T-cell (primary cell): ENCODE measurements at regions not wholly inside any gene's neighbourhood (a gene's known extent, or its start where the extent isn't known, plus 50 kb on each side); places are given as distances from the start of the nearest gene placed in this dataset.

Source experiments
- ATAC-seq, 4 experiments: fragments of 200-7000 bp in 3 of 4; fragments of 150-1000 bp in 1 of 4; cut with Tn5 transposase; replicated peaks in 1 of 4; 1 replicate in 3 of 4; 2 replicates in 1 of 4; pipeline ENCODE4 v1.10.0; 2021; ENCODE audit warnings: moderate library complexity in 3 of 4, mild to moderate bottlenecking in 2 of 4, moderate number of reproducible peaks in 1 of 4
- CTCF ChIA-PET, 2 donors: fragments of 300-600 bp; sonication (Branson Sonifier 250); formaldehyde crosslinking; loops; one replicate each; lab custom pipeline; 2022; ENCODE audit warnings: antibody characterized with exemption in 2 of 2; lab: Charles Lee
- POLR2A ChIA-PET, 2 donors: fragments of 300-600 bp; sonication (Branson Sonifier 250); formaldehyde crosslinking; loops; one replicate each; lab custom pipeline; 2022; ENCODE audit warnings: antibody characterized with exemption in 2 of 2; lab: Charles Lee
- DNase-seq, 35 experiments: peaks; one replicate each; pipeline versions ENCODE4 v3.0.0 to v3.0.0-alpha.2; 2013 to 2023
- H3K27ac ChIP-seq: one replicate; pipeline ENCODE4 v1.5.1; 2013; ENCODE audit warnings: low read length
- H3K27me3 ChIP-seq, 2 experiments: replicated peaks in 1 of 2; 1 replicate in 1 of 2; 2 replicates in 1 of 2; pipeline versions ENCODE4 v1.6.1 to v1.7.0; 2013; ENCODE audit warnings: low read length in 1 of 2, mixed read lengths in 1 of 2; ENCODE audit not compliant: control insufficient read depth in 2 of 2, insufficient read depth in 2 of 2; ENCODE audit errors: extremely low read depth in 1 of 2
- H3K36me3 ChIP-seq, 2 donors: 1 replicate in 1 of 2; 2 replicates in 1 of 2; pipeline versions ENCODE4 v1.6.1 to v1.7.0; 2013; ENCODE audit warnings: low read length in 1 of 2; ENCODE audit not compliant: control insufficient read depth in 2 of 2, insufficient read depth in 1 of 2; ENCODE audit errors: extremely low read depth in 1 of 2
- H3K4me1 ChIP-seq, 2 experiments: 1 replicate in 1 of 2; 2 replicates in 1 of 2; pipeline versions ENCODE4 v1.6.1 to v1.7.0; 2013; ENCODE audit warnings: low read length in 2 of 2, mixed read lengths in 1 of 2; ENCODE audit not compliant: insufficient read depth in 2 of 2, control insufficient read depth in 1 of 2; ENCODE audit errors: extremely low read depth in 1 of 2
- H3K4me3 ChIP-seq, 2 donors: 1 replicate in 1 of 2; 2 replicates in 1 of 2; pipeline versions ENCODE4 v1.5.1 to v1.7.0; 2013; ENCODE audit warnings: mild to moderate bottlenecking in 2 of 2, low read length in 1 of 2, moderate library complexity in 1 of 2; ENCODE audit not compliant: control insufficient read depth in 1 of 2; ENCODE audit errors: extremely low read depth in 1 of 2
- H3K9me3 ChIP-seq: 2 replicates; pipeline ENCODE4 v1.7.0; 2013
- H3K27ac Mint-ChIP-seq, 2 donors: one replicate each; pipeline ENCODE4 v1.8.0; 2020 to 2021; ENCODE audit warnings: mild to moderate bottlenecking in 2 of 2, mixed read lengths in 2 of 2
- H3K27me3 Mint-ChIP-seq, 2 donors: one replicate each; pipeline ENCODE4 v1.8.0; 2021 to 2022; ENCODE audit warnings: mixed read lengths in 2 of 2
- H3K36me3 Mint-ChIP-seq: one replicate; pipeline ENCODE4 v1.8.0; 2021; ENCODE audit warnings: mixed read lengths
- H3K4me1 Mint-ChIP-seq, 3 donors: one replicate each; pipeline ENCODE4 v1.8.0; 2020 to 2022; ENCODE audit warnings: mixed read lengths in 3 of 3, mild to moderate bottlenecking in 1 of 3
- H3K4me3 Mint-ChIP-seq, 3 donors: one replicate each; pipeline ENCODE4 v1.8.0; 2020 to 2022; ENCODE audit warnings: mild to moderate bottlenecking in 3 of 3, mixed read lengths in 3 of 3, moderate library complexity in 3 of 3
- H3K9me3 Mint-ChIP-seq, 3 donors: one replicate each; pipeline ENCODE4 v1.8.0; 2020 to 2022; ENCODE audit warnings: mixed read lengths in 3 of 3
- WGBS: methylation state at CpG from one replicate; pipeline ENCODE4 v1.1.5; 2013; ENCODE audit warnings: missing lambda C conversion rate; ENCODE audit not compliant: insufficient coverage; 5-methylcytosine and 5-hydroxymethylcytosine counted together

DNA sequence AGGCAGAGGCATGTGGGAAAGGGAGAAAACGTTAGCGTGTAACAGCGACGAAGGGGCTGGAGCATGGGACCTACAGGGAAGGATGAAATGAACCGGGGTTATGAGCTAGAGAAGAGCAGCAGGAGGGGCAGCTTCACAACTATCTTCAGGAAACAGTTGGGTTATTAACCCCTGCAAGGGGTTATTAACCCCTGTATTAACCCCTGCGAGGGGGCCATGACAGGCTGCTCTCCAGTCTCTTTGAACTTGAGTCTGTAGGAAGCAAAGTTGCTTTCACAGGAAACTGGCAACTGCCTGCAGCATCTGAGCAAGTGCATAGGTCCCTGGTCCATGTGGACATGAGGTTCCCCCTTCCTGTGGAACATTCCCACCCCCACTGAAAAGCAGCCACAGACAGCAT lies 119.2 kb upstream of the CRHR1 start:
- no peak overlapping the region for H3K27ac Mint-ChIP-seq
- peaks cover 0 to 6% (median 4%) of the 10 kb centered on the region in 3 donors for H3K9me3 Mint-ChIP-seq
- no peak for DNase-seq
- H3K36me3 Mint-ChIP-seq = peaks cover 3% of the 10 kb centered on the region
- no peak overlapping the region for H3K4me3 ChIP-seq
- peaks cover 0 to 6% (median 0%) of the 10 kb centered on the region in 3 donors for H3K4me1 Mint-ChIP-seq
- H3K9me3 ChIP-seq = no peaks in the 10 kb centered on the region
- no peak overlapping the region for H3K4me3 Mint-ChIP-seq
- H3K27ac ChIP-seq = no peak overlapping the region
- ATAC-seq = no peak
- ChIA-PET POLR2A (interaction anchor here in 1 of 2 donors (0.7 kb wide), 1 partner anchor 27 kb away, joined by 4 read pairs; no protein-coding TSS in a partner anchor), CTCF (no interaction called here)
- H3K27me3 ChIP-seq = peaks cover 0 to 42% of the 10 kb centered on the region in 2 experiments
- peaks cover 33 to 38% of the 10 kb centered on the region in 2 donors for H3K27me3 Mint-ChIP-seq
- WGBS = 31% methylated on average over 5 of the region's 6 CpGs
- no peaks in the 10 kb centered on the region for H3K36me3 ChIP-seq
- no peaks in the 10 kb centered on the region for H3K4me1 ChIP-seq

DNA sequence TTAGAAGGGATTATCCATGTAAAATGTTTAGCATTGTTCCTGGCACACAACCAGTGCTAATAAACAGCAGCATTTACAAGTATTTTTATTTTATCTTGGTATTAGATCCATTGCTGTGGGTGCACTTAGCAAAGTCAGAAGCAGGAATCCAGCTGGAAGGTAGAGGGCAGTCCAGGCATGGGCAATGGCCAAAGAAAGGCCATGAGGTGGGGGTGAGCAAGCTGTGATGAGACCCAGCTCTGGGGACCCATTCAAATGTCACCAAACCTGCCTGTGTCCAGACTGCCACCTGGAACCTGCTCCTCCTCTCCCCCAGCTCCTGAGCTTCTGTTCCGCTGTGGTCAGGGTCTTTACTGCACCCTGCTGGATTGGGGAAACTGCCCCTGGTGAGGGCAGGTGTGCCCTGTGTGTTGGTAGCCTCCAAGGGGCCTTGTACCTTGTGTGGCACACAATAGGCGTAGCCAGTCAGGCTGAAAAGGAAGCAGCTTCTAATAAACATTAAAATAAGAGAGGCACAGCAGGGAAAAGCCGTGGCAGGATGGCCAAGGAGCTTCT lies 118.0 kb upstream of the CRHR1 start:
- Mint-ChIP-seq H3K4me3 (no peak overlapping the region), H3K27ac (no peak overlapping the region), H3K27me3 (peaks cover 27 to 34% of the 10 kb centered on the region in 2 donors), H3K36me3 (peaks cover 3% of the 10 kb centered on the region), H3K4me1 (peaks cover 0 to 6% (median 0%) of the 10 kb centered on the region in 3 donors), H3K9me3 (peaks cover 0 to 6% (median 4%) of the 10 kb centered on the region in 3 donors)
- DNase-seq = no peak
- POLR2A ChIA-PET = no interaction called here
- no peak overlapping the region for H3K27ac ChIP-seq
- WGBS = 100% methylated on average over 1 of the region's 3 CpGs
- H3K4me3 ChIP-seq = no peak overlapping the region
- H3K36me3 ChIP-seq = no peaks in the 10 kb centered on the region
- ATAC-seq = no peak
- H3K4me1 ChIP-seq = no peaks in the 10 kb centered on the region
- H3K9me3 ChIP-seq = no peaks in the 10 kb centered on the region
- H3K27me3 ChIP-seq = peaks cover 0 to 35% of the 10 kb centered on the region in 2 experiments
- CTCF ChIA-PET = interaction anchor here in 1 of 2 donors (0.6 kb wide), 1 partner anchor 165 kb away, joined by 3 read pairs; no protein-coding TSS in a partner anchor

DNA sequence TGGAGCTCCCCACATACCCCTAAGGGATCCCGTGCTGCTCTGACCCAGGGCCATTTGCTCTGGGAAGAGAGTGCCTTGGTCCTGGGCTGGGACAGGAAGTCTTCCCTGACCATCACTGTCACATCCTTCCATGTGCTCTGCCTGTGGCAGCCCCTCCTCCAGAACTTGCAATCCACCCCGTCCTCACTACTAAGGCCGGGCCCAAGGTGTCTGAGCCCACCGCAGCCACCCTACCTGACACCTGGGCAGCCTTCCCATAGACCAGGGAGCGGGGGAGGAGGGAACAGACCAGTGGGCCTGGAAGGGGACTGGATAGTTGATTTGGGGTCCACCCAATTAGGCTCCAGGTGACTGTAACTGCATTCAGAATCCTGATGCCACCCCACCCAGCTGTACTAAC lies 117.5 kb upstream of the CRHR1 start:
- Histone ChIP-seq H3K4me3 (no peak overlapping the region), H3K9me3 (no peaks in the 10 kb centered on the region), H3K27me3 (peaks cover 0 to 35% of the 10 kb centered on the region in 2 experiments), H3K4me1 (no peaks in the 10 kb centered on the region), H3K36me3 (no peaks in the 10 kb centered on the region), H3K27ac (no peak overlapping the region)
- Mint-ChIP-seq H3K4me1 (peaks cover 0 to 6% (median 0%) of the 10 kb centered on the region in 3 donors), H3K4me3 (no peak overlapping the region), H3K36me3 (peaks cover 3% of the 10 kb centered on the region), H3K9me3 (peaks cover 0 to 6% (median 4%) of the 10 kb centered on the region in 3 donors), H3K27ac (no peak overlapping the region), H3K27me3 (peaks cover 22 to 29% of the 10 kb centered on the region in 2 donors)
- POLR2A ChIA-PET = no interaction called here
- DNase-seq (no peak), ATAC-seq (no peak)
- WGBS = 100% methylated on average over 1 of the region's 5 CpGs
- CTCF ChIA-PET = interaction anchor here in 1 of 2 donors (0.5 kb wide), 1 partner anchor 1445 kb away, joined by 3 read pairs; no protein-coding TSS in a partner anchor

DNA sequence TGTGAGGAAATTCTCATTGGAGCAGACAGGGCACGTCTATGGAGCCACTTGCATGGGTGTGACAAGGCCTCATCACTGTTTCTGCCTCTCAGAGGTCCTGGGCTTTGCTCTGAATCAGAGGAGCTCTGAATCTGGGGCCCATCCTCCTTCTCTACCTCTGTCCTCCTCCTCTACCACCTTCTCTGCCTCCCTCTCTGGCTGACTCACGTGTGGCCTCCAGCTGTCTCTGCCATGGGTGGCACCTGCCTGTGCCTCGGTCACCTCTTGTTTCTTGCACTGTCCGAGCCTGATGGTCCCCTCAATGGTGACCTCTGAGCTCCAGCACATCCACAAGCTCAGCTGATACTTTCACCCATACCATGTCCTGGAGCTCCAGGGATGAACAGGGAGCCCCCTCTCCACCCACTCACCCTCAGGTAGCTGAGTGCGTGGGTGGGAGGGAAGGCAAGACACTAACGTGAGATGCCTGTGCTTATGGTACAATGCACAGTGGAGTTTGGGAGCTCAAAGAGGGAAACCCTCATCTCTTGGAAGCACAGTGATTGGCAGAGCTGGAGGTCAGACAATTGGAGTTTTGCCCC lies 116.4 kb upstream of the CRHR1 start:
- H3K9me3 Mint-ChIP-seq = peaks cover 0 to 2% (median 1%) of the 10 kb centered on the region in 3 donors
- peaks cover 0 to 6% (median 0%) of the 10 kb centered on the region in 3 donors for H3K4me1 Mint-ChIP-seq
- DNase-seq (no peak), ATAC-seq (no peak)
- WGBS = 60% methylated on average over 4 of the region's 6 CpGs
- Histone ChIP-seq H3K4me3 (no peak overlapping the region), H3K27me3 (peaks cover 0 to 46% of the 10 kb centered on the region in 2 experiments), H3K4me1 (no peaks in the 10 kb centered on the region), H3K9me3 (no peaks in the 10 kb centered on the region), H3K27ac (no peak overlapping the region), H3K36me3 (no peaks in the 10 kb centered on the region)
- H3K27ac Mint-ChIP-seq = no peak overlapping the region
- peaks cover under 1% of the 10 kb centered on the region for H3K36me3 Mint-ChIP-seq
- POLR2A ChIA-PET = no interaction called here
- CTCF ChIA-PET = no interaction called here
- no peak overlapping the region for H3K4me3 Mint-ChIP-seq
- H3K27me3 Mint-ChIP-seq = peaks cover 21 to 22% of the 10 kb centered on the region in 2 donors

DNA sequence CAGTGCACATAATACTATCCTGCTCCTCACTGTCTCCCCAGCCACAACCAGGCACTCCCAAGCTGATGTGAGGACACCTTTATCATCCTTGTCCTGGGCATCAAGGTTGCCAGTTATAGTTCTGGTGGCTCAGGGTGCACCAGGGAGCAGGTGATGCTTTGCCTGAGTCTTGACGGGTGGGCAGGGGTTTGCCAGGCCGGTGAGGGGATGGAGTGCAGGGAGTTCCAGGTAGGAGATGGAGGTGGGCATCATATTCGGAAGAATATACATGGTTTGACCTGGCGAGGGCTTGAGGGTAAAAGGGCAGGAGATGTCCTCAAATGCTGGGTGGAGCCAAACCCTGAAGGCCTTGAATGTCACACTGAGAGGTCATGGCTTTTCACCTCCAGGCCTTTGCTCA lies 115.8 kb upstream of the CRHR1 start:
- Mint-ChIP-seq H3K36me3 (no peaks in the 10 kb centered on the region), H3K9me3 (no peaks in the 10 kb centered on the region), H3K4me3 (no peak overlapping the region), H3K27ac (no peak overlapping the region), H3K4me1 (peaks cover 0 to 6% (median 0%) of the 10 kb centered on the region in 3 donors), H3K27me3 (peaks cover 15 to 17% of the 10 kb centered on the region in 2 donors)
- no peak for DNase-seq
- Histone ChIP-seq H3K36me3 (no peaks in the 10 kb centered on the region), H3K4me1 (no peaks in the 10 kb centered on the region), H3K9me3 (no peaks in the 10 kb centered on the region), H3K27me3 (peaks cover 0 to 46% of the 10 kb centered on the region in 2 experiments), H3K4me3 (no peak overlapping the region), H3K27ac (no peak overlapping the region)
- WGBS = 90% methylated on average over 3 of the region's 4 CpGs
- ATAC-seq = no peak
- ChIA-PET CTCF (no interaction called here), POLR2A (no interaction called here)

DNA sequence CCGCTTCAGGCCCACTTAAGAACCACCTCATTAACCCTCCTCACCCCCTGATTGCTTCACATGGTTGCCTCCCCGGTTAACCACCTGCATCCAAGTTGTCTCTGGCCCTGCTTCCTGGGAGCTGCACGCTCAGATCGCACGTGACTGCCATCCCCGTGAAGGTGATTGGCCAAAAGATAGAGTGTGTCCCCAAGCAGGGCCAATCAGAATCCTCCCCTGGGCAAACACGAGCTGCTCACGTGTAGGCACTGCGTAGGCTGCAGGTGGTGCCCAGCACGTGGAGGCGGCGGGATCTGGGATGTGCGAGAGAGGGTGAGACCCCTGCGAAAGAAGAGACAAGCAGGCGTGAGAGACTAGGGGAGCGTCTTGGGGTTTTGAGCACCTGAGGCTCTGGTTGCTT lies 111.8 kb upstream of the CRHR1 start:
- H3K36me3 ChIP-seq = no peaks in the 10 kb centered on the region
- no peak overlapping the region for H3K4me3 ChIP-seq
- Mint-ChIP-seq H3K4me3 (no peak overlapping the region), H3K36me3 (no peaks in the 10 kb centered on the region), H3K9me3 (peaks cover 0 to 5% (median 0%) of the 10 kb centered on the region in 3 donors), H3K4me1 (no peaks in the 10 kb centered on the region), H3K27me3 (peaks cover 10 to 17% of the 10 kb centered on the region in 2 donors), H3K27ac (no peak overlapping the region)
- H3K27ac ChIP-seq = no peak overlapping the region
- H3K4me1 ChIP-seq = no peaks in the 10 kb centered on the region
- ChIA-PET POLR2A (no interaction called here), CTCF (no interaction called here)
- WGBS = 73% methylated on average over 15 of the region's 16 CpGs
- ATAC-seq (no peak), DNase-seq (no peak)
- H3K27me3 ChIP-seq = peaks cover 0 to 39% of the 10 kb centered on the region in 2 experiments
- no peaks in the 10 kb centered on the region for H3K9me3 ChIP-seq
